GM12865 (cell line): ENCODE measurements at regions not wholly inside any gene's neighbourhood (a gene's known extent, or its start where the extent isn't known, plus 50 kb on each side); places are given as distances from the start of the nearest gene placed in this dataset.

Experiments
- DNase-seq: peaks from one replicate; pipeline ENCODE4 v3.0.0; 2010; ENCODE audit warnings: low read depth
- H3K4me3 ChIP-seq: 2 replicates; pipeline ENCODE4 v1.5.1; 2011; ENCODE audit warnings: mild to moderate bottlenecking, low read depth, low read length, control low read depth
- CTCF ChIP-seq: IDR thresholded peaks from 2 replicates; pipeline ENCODE4 v1.5.1; 2011; ENCODE audit warnings: low read length, control low read depth, low read depth, inconsistent platforms; ENCODE audit not compliant: insufficient read depth; ENCODE audit errors: missing control alignments

DNA sequence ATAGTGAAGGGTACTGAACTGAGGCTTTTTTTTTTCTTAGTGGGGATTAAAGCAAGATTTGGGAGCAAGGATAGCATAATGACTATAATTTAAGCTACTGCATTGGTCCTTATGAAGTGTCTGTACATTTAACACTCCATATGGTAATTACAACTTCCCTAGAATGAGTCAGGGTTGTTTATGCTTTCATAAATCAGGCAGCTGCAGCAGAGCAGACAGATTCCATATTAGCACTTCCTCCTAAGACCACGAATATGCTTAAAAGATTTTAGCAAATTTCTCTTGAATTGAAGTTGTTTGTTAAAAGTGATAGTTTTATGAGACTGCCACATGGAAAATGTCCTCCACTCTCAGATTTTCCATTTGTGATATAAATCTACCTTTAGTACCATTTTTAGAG is 401.1 kb upstream of the SPRY2 start:
- DNase-seq, result no peak
- no peak for TF ChIP-seq CTCF
- H3K4me3 ChIP-seq, result no peak overlapping the region

- TF ChIP-seq CTCF, result no peak
- no peak for DNase-seq
- H3K4me3 ChIP-seq, result no peak overlapping the region
Observed at GRCh38 chr13:80740071-80740470, 399.1 kb upstream of the SPRY2 start.

DNA sequence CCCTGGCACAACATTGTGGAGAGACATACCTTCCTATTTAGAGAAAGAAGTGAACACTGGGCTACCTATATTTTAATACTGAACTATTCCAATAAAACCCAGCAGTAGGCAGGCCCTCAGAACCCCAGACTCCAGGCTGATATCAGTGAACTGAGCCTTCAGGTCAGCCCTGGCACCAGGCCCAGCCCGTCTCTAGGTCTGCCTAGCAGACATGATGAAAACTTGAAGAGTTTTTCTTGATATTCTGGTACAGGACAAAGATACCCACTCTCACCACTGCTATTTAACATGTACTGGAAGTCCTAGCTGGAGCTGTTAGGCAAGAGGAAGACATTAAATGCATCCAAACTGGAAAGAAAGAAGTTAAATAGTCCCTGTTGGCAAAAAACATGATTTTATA is 396.6 kb upstream of the SPRY2 start:
- H3K4me3 ChIP-seq, result no peak overlapping the region
- TF ChIP-seq CTCF, result no peak
- DNase-seq, result no peak

- no peak for DNase-seq
- no peak overlapping the region for H3K4me3 ChIP-seq
- TF ChIP-seq CTCF, result no peak
Observed at GRCh38 chr13:80727321-80727975, 386.5 kb upstream of the SPRY2 start.

GRCh38 chr13:80726868-80727267 is 385.9 kb upstream of the SPRY2 start:
- H3K4me3 ChIP-seq, result no peak overlapping the region
- TF ChIP-seq CTCF, result no peak
- DNase-seq, result no peak

DNA sequence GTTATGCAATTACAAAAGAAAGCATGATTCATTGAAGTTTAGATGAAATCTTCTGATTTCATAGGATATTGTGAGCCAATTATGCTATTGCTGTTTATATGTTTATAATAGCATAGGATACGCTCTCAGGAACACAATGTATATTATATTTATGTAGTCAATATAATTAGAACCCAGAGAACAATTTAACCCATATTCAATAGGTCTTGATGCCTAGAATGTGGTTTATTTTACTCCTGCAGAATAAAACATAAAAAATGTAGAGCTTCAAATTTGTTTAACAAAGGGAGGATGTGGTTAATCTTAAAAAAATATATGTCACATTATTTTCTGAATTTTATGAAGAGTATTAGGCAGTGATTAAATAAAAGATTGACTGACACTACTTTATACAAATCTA is 380.8 kb upstream of the SPRY2 start:
- TF ChIP-seq CTCF, result no peak
- no peak overlapping the region for H3K4me3 ChIP-seq
- no peak for DNase-seq

- H3K4me3 ChIP-seq, result no peak overlapping the region
- DNase-seq, result no peak
- no peak for TF ChIP-seq CTCF
Observed at GRCh38 chr13:80718970-80719369, 378.0 kb upstream of the SPRY2 start.
